Immature natural killer cell (primary cell): ENCODE measurements at regions not wholly inside any gene's neighbourhood (a gene's known extent, or its start where the extent isn't known, plus 50 kb on each side); places are given as distances from the start of the nearest gene placed in this dataset.

Source experiments
- DNase-seq, 3 donors: peaks; one replicate each; pipeline ENCODE4 v3.0.0; 2022; ENCODE audit warnings: mixed read lengths in 1 of 3
- H3K27ac Mint-ChIP-seq, 6 donors: one replicate each; pipeline ENCODE4 v1.8.0; 2020; ENCODE audit warnings: mixed read lengths in 6 of 6, mild to moderate bottlenecking in 5 of 6, inconsistent platforms in 4 of 6, moderate library complexity in 3 of 6
- H3K27me3 Mint-ChIP-seq, 3 donors: one replicate each; pipeline ENCODE4 v1.8.0; 2020 to 2021; ENCODE audit warnings: low read depth in 3 of 3, mild to moderate bottlenecking in 3 of 3, mixed read lengths in 3 of 3, moderate library complexity in 3 of 3, inconsistent platforms in 1 of 3
- H3K36me3 Mint-ChIP-seq, 3 donors: one replicate each; pipeline ENCODE4 v1.8.0; 2020; ENCODE audit warnings: mixed read lengths in 3 of 3, inconsistent platforms in 2 of 3, mild to moderate bottlenecking in 2 of 3
- H3K4me1 Mint-ChIP-seq, 2 donors: one replicate each; pipeline ENCODE4 v1.8.0; 2020; ENCODE audit warnings: inconsistent platforms in 2 of 2, mild to moderate bottlenecking in 2 of 2, mixed read lengths in 2 of 2, moderate library complexity in 1 of 2
- H3K4me3 Mint-ChIP-seq, 5 donors: one replicate each; pipeline ENCODE4 v1.8.0; 2020; ENCODE audit warnings: mild to moderate bottlenecking in 5 of 5, mixed read lengths in 5 of 5, inconsistent platforms in 3 of 5, moderate library complexity in 3 of 5
- H3K9me3 Mint-ChIP-seq, 6 donors: one replicate each; pipeline ENCODE4 v1.8.0; 2020; ENCODE audit warnings: mild to moderate bottlenecking in 6 of 6, mixed read lengths in 6 of 6, inconsistent platforms in 4 of 6, moderate library complexity in 3 of 6

DNA sequence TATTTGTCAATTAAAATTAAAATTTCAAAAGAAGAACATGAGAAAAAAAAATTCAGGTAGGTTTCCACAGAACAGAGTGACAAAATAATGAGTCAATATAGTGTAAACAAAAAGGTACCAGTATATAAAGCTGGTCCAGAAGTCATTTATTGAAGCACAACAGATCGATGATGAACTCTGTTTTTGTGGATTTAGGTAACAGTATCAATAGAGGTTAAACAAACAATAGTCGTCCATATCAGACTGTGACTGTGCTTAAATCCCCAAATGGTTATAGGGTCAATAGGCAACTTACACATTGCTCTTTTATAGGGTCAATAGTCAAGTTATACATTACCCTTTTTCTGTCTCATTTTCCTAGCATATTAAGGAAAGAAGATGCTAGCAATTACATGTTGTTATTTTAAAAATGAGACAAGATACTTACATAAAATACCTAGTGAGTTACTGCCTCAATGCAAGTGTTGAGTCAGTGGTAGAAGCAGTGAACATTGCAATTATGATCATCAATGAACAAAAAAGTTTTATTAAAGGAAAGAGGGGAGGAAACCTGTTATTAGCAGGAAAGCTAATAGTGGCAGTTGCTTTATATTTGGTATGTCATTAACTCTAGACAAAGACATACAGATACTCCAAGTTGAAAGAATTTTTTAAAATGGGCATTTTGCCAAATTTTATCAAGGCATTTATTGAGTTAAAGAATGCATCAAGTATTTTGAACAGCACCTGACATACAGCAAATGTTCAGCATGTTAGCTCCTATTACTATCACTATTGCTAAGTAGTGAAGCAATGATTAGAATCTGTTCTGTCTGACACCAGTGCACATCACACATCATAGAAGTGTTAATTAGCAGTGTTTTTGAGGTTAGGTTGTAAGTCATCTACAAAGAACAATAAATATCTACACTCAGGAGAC, 102.9 kb downstream of the CCER1 start:
- H3K4me1 Mint-ChIP-seq = no peaks in the 10 kb centered on the region
- peaks cover 0 to 5% (median 0%) of the 10 kb centered on the region in 6 donors for H3K9me3 Mint-ChIP-seq
- H3K27ac Mint-ChIP-seq = no peak overlapping the region
- no peak overlapping the region for H3K4me3 Mint-ChIP-seq
- H3K36me3 Mint-ChIP-seq = no peaks in the 10 kb centered on the region
- peaks cover 0 to 3% (median 0%) of the 10 kb centered on the region in 3 donors for H3K27me3 Mint-ChIP-seq
- DNase-seq = no peak

DNA sequence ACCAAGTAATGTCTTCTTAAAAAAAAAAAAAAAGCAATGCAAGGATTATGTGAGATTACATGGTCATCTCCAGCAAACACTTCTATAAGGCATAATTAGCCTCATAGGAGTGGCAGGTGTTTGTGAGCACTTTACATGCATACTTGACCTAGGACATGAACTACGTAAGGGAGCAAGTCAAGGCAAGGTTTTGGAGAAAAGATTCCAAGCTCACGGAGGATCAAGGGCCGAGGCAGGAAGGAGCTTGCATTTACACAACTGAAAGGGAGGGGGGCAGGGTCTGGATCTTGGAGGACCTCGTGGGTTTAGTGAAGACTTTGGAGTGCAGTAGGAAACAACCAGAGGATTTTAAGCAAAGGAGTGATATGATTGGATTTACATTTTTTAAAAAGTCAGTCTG, 112.5 kb downstream of the CCER1 start:
- H3K27ac Mint-ChIP-seq = no peak overlapping the region
- H3K4me1 Mint-ChIP-seq = no peaks in the 10 kb centered on the region
- peaks cover 0 to 2% (median 1%) of the 10 kb centered on the region in 3 donors for H3K27me3 Mint-ChIP-seq
- no peak for DNase-seq
- H3K4me3 Mint-ChIP-seq = no peak overlapping the region
- H3K9me3 Mint-ChIP-seq = peaks cover 0 to 3% (median 0%) of the 10 kb centered on the region in 6 donors
- H3K36me3 Mint-ChIP-seq = no peaks in the 10 kb centered on the region

DNA sequence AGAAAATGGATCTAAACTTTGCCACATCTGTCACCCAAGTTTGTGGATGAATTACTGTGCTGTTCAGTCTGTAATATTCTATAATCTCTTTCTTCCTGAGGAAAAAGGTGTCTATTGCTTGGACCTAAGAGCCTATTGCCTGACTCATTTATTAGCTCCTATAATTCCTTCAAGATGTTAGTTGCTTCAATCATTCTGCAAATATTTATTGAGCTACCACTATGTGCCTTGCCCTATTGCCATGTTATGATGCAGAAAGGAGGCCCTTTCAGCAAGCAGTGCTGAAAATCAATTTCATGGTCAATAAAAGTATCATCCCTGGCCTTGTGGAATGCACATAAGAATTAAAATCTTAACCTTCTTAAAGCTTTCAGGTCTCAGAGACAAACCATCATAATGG, 113.6 kb downstream of the CCER1 start:
- no peak overlapping the region for H3K27ac Mint-ChIP-seq
- no peak for DNase-seq
- H3K27me3 Mint-ChIP-seq = peaks cover 0 to 2% (median 1%) of the 10 kb centered on the region in 3 donors

DNA sequence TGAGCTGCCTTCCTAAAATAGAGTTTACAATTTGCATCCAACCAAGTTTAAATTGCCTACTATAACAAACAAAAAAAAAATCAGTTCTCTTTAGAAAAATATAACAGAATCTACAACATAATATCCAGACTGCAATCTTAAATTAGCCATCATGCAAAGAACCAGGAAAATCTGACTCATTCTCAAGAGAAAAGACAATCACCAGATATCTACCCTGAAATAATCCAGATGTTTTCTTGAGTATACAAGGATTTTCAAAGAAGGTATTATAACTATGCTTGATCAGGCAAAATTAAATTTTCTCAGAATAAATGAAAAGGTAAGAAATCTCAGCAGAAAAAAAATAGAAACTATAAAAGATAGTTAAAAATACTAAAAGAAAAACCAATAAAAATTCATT, 115.6 kb downstream of the CCER1 start:
- H3K27ac Mint-ChIP-seq = no peak overlapping the region
- H3K36me3 Mint-ChIP-seq = no peaks in the 10 kb centered on the region
- H3K4me3 Mint-ChIP-seq = no peak overlapping the region
- peaks cover 0 to 3% (median 0%) of the 10 kb centered on the region in 6 donors for H3K9me3 Mint-ChIP-seq
- DNase-seq = no peak
- no peaks in the 10 kb centered on the region for H3K4me1 Mint-ChIP-seq
- peaks cover 0 to 2% (median 2%) of the 10 kb centered on the region in 3 donors for H3K27me3 Mint-ChIP-seq

More for the DNA sequence above, 113.6 kb downstream of the CCER1 start:
- Mint-ChIP-seq H3K9me3 (peaks cover 0 to 3% (median 0%) of the 10 kb centered on the region in 6 donors), H3K4me1 (no peaks in the 10 kb centered on the region), H3K4me3 (no peak overlapping the region), H3K36me3 (no peaks in the 10 kb centered on the region)

DNA sequence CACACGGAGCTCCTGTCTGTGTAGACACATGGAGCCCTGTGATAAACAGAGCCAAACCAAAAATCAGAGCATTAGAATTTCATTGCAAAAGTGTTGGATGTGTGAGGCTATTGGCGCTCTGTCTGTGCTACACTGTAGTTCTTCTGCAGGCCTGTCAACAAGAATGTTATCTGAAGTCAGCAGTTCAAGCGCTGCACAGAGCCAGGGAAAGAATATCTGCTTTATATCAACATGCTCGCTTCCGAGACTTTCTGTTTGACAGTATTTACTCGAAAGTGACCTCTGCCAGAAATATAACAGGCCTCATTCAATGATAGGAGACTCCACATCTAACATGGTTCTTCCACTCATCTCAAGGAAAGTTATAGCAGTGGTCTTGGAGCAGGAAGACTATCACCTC, 118.3 kb downstream of the CCER1 start:
- Mint-ChIP-seq H3K36me3 (no peaks in the 10 kb centered on the region), H3K27ac (no peak overlapping the region), H3K27me3 (peaks cover 0 to 2% (median 2%) of the 10 kb centered on the region in 3 donors)

DNA sequence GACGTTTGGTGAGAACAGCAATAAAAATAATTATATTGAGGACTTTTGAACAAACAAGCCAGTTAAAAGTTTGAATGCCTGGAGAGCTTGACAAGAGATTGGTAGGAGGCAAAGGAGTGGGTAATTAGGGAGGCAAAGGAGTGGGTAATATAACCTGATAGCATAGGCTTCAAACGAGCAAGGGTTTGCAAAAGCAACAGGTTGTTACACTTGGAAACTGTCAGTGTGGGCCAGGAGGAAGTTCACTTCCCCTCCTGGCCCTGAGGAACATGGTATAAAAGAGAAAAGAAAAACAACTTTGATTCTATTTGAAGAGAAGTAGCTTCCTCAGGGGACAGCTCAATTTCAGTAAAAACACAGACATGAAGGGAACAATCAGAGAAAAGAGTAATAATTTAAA, 121.7 kb downstream of the CCER1 start:
- H3K36me3 Mint-ChIP-seq = no peaks in the 10 kb centered on the region
- no peak overlapping the region for H3K27ac Mint-ChIP-seq
- peaks cover 0 to 4% (median 0%) of the 10 kb centered on the region in 3 donors for H3K27me3 Mint-ChIP-seq
- no peak overlapping the region for H3K4me3 Mint-ChIP-seq
- DNase-seq = no peak
- peaks cover 0 to 6% (median under 1%) of the 10 kb centered on the region in 6 donors for H3K9me3 Mint-ChIP-seq
- no peaks in the 10 kb centered on the region for H3K4me1 Mint-ChIP-seq

More for the DNA sequence above, 118.3 kb downstream of the CCER1 start:
- peaks cover 0 to 3% (median 0%) of the 10 kb centered on the region in 6 donors for H3K9me3 Mint-ChIP-seq
- no peak for DNase-seq
- no peaks in the 10 kb centered on the region for H3K4me1 Mint-ChIP-seq
- H3K4me3 Mint-ChIP-seq = no peak overlapping the region

DNA sequence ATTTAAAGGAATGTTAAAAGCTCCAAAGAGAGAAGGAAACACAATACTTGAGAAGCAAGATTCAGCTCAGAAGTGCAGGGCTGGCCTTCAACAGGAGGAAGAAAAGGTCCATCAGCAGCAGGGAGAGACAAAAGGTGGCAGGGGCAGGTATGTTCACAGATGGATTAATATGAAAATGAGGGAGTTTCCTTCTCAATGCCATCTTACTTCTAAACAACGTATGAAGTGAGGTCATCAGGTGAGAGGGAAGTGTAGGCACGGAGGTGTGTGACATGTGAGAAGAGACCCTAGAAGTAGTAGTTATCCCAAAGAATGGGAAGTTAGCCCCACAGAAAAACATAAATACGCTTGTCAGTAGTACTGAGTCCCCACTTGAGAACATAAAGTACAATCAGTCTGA, 122.5 kb downstream of the CCER1 start:
- DNase-seq = no peak
- Mint-ChIP-seq H3K4me1 (no peaks in the 10 kb centered on the region), H3K27me3 (peaks cover 0 to 4% (median 2%) of the 10 kb centered on the region in 3 donors), H3K9me3 (peaks cover 0 to 6% (median under 1%) of the 10 kb centered on the region in 6 donors), H3K4me3 (no peak overlapping the region), H3K36me3 (no peaks in the 10 kb centered on the region), H3K27ac (no peak overlapping the region)

DNA sequence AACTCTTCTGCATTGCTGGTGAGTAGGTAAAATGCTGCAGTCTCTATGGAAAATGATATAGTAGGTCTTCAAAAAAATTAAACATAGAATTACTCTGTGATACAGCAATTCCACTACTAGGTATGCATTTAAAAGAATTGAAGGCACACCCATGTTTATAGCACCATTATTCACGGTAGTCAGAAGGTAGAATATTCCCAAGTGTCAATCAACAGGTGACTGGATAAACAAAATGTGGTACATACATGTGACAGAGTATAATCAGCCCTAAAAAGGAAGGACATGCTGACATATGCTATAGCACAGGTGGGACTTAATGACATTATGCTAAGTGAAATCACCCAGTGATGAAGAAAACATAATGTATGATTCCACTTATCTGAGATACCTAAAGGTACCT, 123.3 kb downstream of the CCER1 start:
- no peak for DNase-seq
- H3K36me3 Mint-ChIP-seq = no peaks in the 10 kb centered on the region
- peaks cover 0 to 6% (median 2%) of the 10 kb centered on the region in 6 donors for H3K9me3 Mint-ChIP-seq
- H3K27me3 Mint-ChIP-seq = peaks cover 0 to 4% (median 2%) of the 10 kb centered on the region in 3 donors
- H3K27ac Mint-ChIP-seq = no peak overlapping the region
- H3K4me1 Mint-ChIP-seq = no peaks in the 10 kb centered on the region
- H3K4me3 Mint-ChIP-seq = no peak overlapping the region

DNA sequence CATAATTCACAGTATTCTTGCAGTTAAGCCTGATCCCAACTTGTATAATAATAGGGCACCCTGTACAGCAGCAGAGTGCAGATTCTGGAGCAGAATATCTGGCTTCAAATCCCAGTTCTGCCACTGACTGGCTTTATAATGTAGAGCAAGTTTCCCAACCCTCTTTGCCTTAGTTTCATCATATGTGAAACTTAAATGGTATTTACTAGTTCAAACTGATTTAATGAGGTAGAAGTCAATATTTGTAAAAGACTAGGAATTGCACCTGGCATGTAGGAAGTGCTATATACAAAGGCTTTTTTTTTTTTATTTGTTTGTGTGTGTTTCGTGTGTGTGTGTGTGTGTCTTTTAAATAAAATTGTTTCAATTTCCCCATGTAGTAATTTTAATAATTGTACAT, 125.9 kb downstream of the CCER1 start:
- H3K36me3 Mint-ChIP-seq = no peaks in the 10 kb centered on the region
- no peak for DNase-seq
- H3K27ac Mint-ChIP-seq = no peak overlapping the region
- H3K9me3 Mint-ChIP-seq = peaks cover 0 to 16% (median 4%) of the 10 kb centered on the region in 6 donors
- H3K4me1 Mint-ChIP-seq = no peaks in the 10 kb centered on the region
- no peak overlapping the region for H3K4me3 Mint-ChIP-seq
- peaks cover 0 to 2% (median 2%) of the 10 kb centered on the region in 3 donors for H3K27me3 Mint-ChIP-seq

DNA sequence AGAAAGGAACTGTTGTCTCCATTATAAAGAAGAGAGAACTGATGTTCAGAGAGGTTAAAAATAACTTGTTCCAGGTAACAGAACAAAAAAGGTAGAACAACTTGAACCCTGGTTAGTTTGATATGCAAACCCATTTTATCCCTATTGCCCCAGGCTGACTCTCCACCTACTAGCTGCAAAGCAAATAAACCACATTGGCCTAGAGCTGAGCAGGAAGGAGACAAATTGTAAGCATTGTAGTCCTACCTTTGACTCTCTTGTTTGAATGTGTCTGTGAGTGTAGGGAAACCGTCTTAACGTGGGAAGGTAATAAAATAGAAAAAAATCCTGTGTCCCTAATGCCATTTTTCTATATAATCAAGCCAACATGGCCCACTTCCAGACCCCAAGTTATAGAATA, 126.4 kb downstream of the CCER1 start:
- Mint-ChIP-seq H3K27me3 (peaks cover 0 to 2% (median 2%) of the 10 kb centered on the region in 3 donors), H3K4me3 (no peak overlapping the region), H3K36me3 (no peaks in the 10 kb centered on the region), H3K4me1 (no peaks in the 10 kb centered on the region), H3K27ac (no peak overlapping the region), H3K9me3 (peaks cover 0 to 16% (median 4%) of the 10 kb centered on the region in 6 donors)
- no peak for DNase-seq

DNA sequence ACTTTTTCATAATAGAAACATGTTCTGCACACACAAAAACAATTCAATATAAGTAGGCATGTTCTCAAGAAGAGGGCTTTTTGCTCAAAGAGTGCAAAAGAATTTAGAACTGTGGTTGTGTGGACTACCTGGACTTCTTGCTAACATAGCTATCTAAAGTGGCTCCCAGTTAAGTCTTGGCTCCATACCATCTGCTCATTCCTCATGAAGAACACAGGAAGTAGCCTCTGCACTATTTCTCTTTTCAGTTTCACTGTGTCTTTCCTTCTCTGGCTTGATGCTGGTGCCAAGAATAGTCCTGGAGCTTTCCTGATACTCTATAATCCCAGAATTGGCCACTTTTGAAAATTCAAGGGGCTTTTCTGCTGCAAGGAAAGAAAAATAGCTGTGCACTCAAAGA, 127.4 kb downstream of the CCER1 start:
- Mint-ChIP-seq H3K9me3 (peaks cover 0 to 16% (median 4%) of the 10 kb centered on the region in 6 donors), H3K27me3 (peaks cover 0 to 2% (median 2%) of the 10 kb centered on the region in 3 donors), H3K4me3 (no peak overlapping the region), H3K27ac (no peak overlapping the region), H3K36me3 (no peaks in the 10 kb centered on the region), H3K4me1 (no peaks in the 10 kb centered on the region)
- no peak for DNase-seq

DNA sequence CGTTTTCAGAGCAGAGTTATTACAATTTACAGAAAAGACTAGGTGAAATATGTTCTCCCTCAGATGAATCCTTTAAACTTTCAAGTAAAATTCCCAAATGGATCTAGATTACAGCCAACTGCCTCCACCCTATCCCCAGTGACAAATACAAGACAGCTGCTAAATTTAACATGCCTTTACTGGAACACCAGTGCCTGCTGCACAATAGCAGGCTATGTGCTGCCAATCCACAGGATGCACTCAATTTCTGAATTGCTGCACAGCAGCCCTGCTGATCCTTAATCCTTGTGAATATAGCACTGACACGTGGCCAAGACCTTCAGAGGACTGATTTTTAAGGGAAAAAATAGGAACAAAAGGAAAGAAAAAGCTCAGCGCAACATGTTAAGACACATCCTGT, 128.9 kb downstream of the CCER1 start:
- Mint-ChIP-seq H3K4me3 (no peak overlapping the region), H3K4me1 (no peaks in the 10 kb centered on the region), H3K36me3 (no peaks in the 10 kb centered on the region), H3K27ac (no peak overlapping the region), H3K27me3 (peaks cover 0 to 2% (median 2%) of the 10 kb centered on the region in 3 donors), H3K9me3 (peaks cover 0 to 19% (median 5%) of the 10 kb centered on the region in 6 donors)
- DNase-seq = no peak

DNA sequence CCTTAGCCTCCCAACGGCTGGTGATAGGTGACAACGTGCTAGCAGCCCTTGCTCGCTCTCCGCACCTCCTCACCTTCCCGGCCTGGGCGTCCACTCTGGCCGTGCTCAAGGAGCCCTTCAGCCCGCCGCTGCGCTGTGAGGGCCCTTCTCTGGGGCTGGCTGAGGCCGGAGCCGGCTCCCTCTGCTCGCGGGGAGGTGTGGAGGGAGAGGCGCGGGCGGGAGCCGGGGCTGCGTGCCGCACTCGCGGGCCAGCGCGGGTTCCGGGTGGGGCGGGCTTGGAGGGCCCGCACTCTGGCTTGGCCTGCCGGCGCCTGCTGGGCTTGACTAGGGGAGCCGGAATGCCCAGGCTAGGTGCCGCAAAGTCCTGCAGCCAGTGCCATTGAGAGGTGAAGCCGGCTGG, 131.1 kb downstream of the CCER1 start:
- no peak overlapping the region for H3K27ac Mint-ChIP-seq
- peaks cover 0 to 2% (median 0%) of the 10 kb centered on the region in 3 donors for H3K27me3 Mint-ChIP-seq
- peaks cover 0 to 20% (median 6%) of the 10 kb centered on the region in 6 donors for H3K9me3 Mint-ChIP-seq
- no peak overlapping the region for H3K4me3 Mint-ChIP-seq
- no peaks in the 10 kb centered on the region for H3K4me1 Mint-ChIP-seq
- H3K36me3 Mint-ChIP-seq = no peaks in the 10 kb centered on the region
- no peak for DNase-seq

DNA sequence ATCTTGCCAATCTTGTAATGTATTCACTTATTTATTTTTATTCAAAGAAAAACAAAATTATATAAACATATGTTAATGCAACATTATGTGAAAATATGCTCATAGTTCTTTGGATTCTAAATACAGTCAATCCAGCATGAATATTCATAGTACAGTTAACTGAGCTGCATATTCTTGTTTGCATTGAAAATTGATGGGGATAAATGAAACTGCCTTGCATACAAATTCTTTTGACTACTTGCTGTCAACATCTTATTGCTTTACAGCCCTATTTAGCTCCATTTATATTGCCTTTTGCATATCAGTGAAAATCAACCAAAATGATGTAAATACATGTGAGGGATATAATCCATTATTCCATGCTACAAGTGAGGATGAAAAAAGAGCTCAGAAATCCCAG, 135.3 kb downstream of the CCER1 start:
- no peak for DNase-seq
- H3K9me3 Mint-ChIP-seq = peaks cover 0 to 15% (median 5%) of the 10 kb centered on the region in 6 donors
- no peak overlapping the region for H3K27ac Mint-ChIP-seq
- H3K27me3 Mint-ChIP-seq = peaks cover 0 to 1% (median 0%) of the 10 kb centered on the region in 3 donors
- H3K4me3 Mint-ChIP-seq = no peak overlapping the region
- no peaks in the 10 kb centered on the region for H3K4me1 Mint-ChIP-seq
- no peaks in the 10 kb centered on the region for H3K36me3 Mint-ChIP-seq
